ENCODE measurements at regions not wholly inside any gene's neighbourhood (a gene's known extent, or its start where the extent isn't known, plus 50 kb on each side); places are given as distances from the start of the nearest gene placed in this dataset.

DNA sequence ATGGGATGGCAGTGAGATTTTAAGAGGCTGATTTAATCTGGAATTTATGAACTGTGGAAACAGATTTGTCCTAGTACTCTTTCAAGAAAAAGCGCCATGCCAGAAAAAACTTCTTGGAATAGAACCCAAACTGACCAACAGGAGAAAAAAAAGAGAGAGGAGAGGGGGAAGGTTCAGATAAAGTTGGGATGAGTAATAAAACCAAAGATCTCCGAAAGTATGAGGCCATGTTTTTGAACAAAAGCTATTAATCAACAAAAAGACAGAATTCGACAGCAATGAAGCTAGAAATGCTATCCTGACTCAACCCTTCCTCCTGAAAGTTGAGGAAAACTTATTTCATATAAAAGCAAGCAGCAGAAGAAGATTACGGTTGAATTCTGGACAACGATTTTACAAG is 135.5 kb downstream of the CEMIP2 start:
- no peak for TF ChIP-seq CTCF (IDR thresholded peaks at IDR 0.05)
- H3K27ac ChIP-seq: no peak overlapping the region
- H3K4me1 ChIP-seq: no peaks in the 10 kb centered on the region
- H3K27me3 ChIP-seq: no peaks in the 10 kb centered on the region
- H3K36me3 ChIP-seq: no peaks in the 10 kb centered on the region
- intact Hi-C loops (cut with DNase I; ENCODE audit: low total_unique reads): no loop called here
- H3K4me3 ChIP-seq: no peak overlapping the region
- DNase-seq: no peak
- no peaks in the 10 kb centered on the region for H3K9me3 ChIP-seq

- no peak for TF ChIP-seq CTCF (IDR thresholded peaks at IDR 0.05)
- Histone ChIP-seq H3K27me3 (no peaks in the 10 kb centered on the region), H3K4me3 (no peak overlapping the region), H3K9me3 (no peaks in the 10 kb centered on the region), H3K4me1 (no peaks in the 10 kb centered on the region), H3K36me3 (no peaks in the 10 kb centered on the region), H3K27ac (no peak overlapping the region)
- intact Hi-C loops (cut with DNase I; ENCODE audit: low total_unique reads): no loop called here
- DNase-seq: no peak
These were observed 137.8 kb downstream of the CEMIP2 start for GRCh38 chr9:71630377-71630995.

DNA sequence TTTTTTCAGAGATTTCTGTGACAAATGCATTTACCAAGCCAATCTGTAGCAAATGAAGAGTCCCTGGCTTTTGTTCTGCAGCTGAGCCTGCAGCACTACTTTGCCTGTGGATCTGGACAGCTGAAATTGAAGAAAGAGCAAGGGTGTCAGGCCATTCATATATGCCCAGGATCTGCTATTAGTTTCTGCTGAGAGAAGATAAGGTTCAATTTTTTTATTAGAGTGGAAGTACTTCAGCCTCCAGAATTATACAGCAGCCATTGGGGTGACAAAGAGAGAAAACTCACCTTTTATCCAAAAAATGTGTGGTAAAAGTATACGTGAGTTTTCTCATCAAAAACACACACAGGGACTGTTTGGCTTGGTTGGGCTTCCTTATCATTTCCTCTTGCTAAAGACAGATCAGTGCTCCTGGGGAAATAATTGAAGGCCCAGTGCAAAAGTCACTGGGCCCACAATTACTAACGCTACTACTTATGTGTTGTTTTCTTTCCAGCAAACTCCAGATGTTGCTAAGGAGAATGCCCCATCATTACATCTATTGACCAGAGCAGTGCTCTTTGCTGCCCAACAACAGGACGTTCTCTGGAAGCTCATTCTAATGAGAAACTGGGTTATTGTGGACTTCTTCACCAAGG is 138.6 kb downstream of the CEMIP2 start:
- Histone ChIP-seq H3K36me3 (no peaks in the 10 kb centered on the region), H3K4me1 (no peaks in the 10 kb centered on the region), H3K9me3 (no peaks in the 10 kb centered on the region), H3K27me3 (no peaks in the 10 kb centered on the region), H3K27ac (no peak overlapping the region), H3K4me3 (no peak overlapping the region)
- intact Hi-C loops (cut with DNase I; ENCODE audit: low total_unique reads): no loop called here
- no peak for TF ChIP-seq CTCF (IDR thresholded peaks at IDR 0.05)
- no peak for DNase-seq

GRCh38 chr9:71628247-71628646 is 140.1 kb downstream of the CEMIP2 start:
- no peak overlapping the region for H3K4me3 ChIP-seq
- no peaks in the 10 kb centered on the region for H3K9me3 ChIP-seq
- intact Hi-C loops (cut with DNase I; ENCODE audit: low total_unique reads): no loop called here
- H3K36me3 ChIP-seq: no peaks in the 10 kb centered on the region
- H3K4me1 ChIP-seq: no peaks in the 10 kb centered on the region
- H3K27ac ChIP-seq: no peak overlapping the region
- peak in 1 of 2 experiments; percentile 8 for TF ChIP-seq CTCF (IDR thresholded peaks at IDR 0.05)
- no peaks in the 10 kb centered on the region for H3K27me3 ChIP-seq
- no peak for DNase-seq

GRCh38 chr9:71627537-71627936 is 140.8 kb downstream of the CEMIP2 start:
- DNase-seq: no peak
- intact Hi-C loops (cut with DNase I; ENCODE audit: low total_unique reads): no loop called here
- no peaks in the 10 kb centered on the region for H3K36me3 ChIP-seq
- no peaks in the 10 kb centered on the region for H3K4me1 ChIP-seq
- no peak for TF ChIP-seq CTCF (IDR thresholded peaks at IDR 0.05)
- H3K4me3 ChIP-seq: no peak overlapping the region
- no peak overlapping the region for H3K27ac ChIP-seq
- no peaks in the 10 kb centered on the region for H3K27me3 ChIP-seq
- no peaks in the 10 kb centered on the region for H3K9me3 ChIP-seq
